T follicular helper cell (primary cell): ENCODE measurements at regions not wholly inside any gene's neighbourhood (a gene's known extent, or its start where the extent isn't known, plus 50 kb on each side); places are given as distances from the start of the nearest gene placed in this dataset.

ENCODE experiments used
- DNase-seq: peaks from one replicate; pipeline ENCODE4 v3.0.0-alpha.2; 2020; ENCODE audit warnings: low read depth

GRCh38 chr2:241924069-241924908, 54.8 kb downstream of the RTP5 start:
- DNase-seq, result no peak

DNA sequence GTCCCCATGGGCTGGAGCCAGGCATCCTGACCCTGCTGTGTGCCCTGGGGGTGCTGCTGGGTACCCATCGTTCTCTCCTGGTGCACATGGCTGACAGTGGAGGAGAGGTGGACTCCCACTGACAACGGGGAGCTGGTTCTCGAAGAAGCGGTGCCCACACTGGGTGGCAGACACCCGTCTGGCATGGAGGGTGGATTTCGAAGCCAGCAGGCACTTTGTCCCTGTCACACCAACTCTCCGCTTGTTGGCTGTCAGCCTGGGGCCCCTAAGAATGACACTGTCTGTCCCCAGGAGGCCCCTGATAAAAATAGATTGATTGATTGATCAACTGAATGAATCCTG, 55.4 kb downstream of the RTP5 start:
- DNase-seq, result no peak

DNA sequence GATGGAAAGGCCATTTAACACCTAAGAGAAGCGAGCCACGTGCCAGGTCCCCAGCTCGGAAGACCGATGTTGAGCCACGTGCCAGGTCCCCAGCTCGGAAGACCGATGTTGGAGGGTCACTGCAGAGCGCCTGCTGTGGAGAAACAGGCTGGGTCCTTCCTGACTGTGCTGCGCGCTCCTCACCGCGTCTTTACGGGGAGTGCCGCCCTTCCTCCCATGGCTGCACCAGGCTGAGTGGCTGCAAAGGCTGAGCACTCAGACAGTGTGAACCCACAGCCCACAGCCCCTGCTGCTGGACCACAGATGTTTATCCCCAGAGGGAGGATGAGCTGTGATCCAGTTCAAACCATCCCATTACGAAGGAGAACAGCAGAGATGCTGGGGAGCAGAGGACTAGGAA, 55.7 kb downstream of the RTP5 start:
- DNase-seq, result no peak

DNA sequence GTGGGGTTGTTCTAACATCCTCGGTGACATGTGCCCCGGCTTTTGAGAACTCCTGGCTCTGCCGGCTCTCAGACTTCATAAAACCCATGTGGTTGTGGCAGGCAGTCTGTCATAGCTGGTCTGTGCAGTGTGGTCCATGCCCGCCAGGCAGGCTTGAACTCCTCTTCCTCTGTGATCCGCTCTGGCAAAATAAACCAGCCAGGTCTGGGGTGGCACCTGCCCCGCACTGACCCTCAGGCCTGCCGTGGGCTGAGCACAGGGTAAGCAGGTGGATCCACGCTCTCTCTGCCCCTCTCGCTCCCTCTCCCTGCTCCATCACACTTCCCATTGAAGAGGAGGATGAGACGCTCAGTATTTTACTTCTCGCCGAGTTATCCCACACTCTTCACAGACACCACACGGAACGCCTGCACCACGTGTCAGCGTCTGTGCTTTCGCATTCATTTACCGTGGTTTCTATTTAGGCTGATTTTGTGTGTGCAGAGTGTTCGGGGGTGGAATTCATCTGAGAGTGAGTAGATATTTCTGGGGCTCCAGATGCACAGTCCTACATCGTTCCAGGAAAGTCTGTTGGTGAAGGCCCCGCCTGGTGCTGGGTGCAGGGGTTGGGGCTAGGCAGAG, 56.4 kb downstream of the RTP5 start:
- no peak for DNase-seq

GRCh38 chr2:241926541-241927311, 57.2 kb downstream of the RTP5 start:
- DNase-seq, result no peak

GRCh38 chr2:241929551-241930490, 60.3 kb downstream of the RTP5 start:
- no peak for DNase-seq

DNA sequence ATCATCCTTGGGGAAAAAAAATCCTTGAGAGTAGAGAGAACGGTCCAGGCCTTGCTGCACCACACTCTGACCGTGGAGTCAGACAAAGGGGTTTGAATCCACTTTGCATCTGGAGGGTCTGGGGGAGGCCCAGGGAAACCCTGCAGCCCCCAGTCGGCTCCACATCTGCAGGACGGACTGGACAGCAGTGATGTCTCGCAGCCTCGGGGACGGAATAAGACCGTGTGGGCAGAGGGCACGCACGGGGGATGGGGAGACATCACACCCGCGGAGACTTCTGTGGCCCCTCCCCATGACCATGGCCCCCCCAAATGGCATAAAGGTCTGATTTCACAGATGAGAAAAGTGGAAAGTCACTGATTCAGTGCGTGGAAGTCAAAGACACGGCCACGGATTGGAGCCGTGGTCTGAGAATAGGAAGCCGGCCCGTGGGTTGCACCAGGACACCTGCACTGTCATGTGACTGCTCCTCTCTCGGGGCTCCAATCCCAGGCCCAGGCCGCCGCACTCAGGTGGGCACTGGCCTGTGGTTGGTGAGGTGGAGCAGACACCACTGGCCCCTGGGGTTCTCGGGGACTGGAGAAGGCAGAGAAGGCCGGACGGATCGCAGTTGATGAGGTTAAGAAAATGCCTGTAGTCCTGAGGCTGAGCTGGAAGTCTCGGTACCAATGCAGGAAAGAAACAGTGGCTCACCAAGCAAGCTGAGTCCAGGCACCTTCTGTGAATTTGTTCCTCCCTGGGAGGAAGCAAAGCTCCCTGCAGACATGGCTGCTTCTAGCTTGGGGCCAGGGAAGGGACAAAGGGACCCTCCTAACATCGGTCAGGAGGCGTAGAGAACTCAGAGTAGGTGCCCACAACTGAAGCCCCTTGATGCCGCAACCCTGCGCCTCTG, 61.8 kb downstream of the RTP5 start:
- no peak for DNase-seq

GRCh38 chr2:241931976-241932898, 62.7 kb downstream of the RTP5 start:
- DNase-seq, result no peak

DNA sequence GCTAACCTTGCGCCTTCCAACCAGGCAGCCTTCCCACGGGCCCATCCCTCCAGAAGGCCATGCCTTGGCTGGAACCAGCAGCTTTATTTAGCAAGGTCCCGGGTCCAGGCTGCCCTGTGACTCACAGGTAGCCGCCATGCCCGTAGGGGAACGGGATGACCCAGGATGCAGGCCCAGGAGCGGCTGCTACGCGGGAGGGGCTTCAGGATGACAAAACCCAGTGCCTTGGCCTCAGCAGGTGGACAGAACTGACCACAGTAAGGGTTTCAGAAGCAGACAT, 63.3 kb downstream of the RTP5 start:
- DNase-seq, result no peak

GRCh38 chr2:241933179-241933911, 63.8 kb downstream of the RTP5 start:
- DNase-seq, result no peak

DNA sequence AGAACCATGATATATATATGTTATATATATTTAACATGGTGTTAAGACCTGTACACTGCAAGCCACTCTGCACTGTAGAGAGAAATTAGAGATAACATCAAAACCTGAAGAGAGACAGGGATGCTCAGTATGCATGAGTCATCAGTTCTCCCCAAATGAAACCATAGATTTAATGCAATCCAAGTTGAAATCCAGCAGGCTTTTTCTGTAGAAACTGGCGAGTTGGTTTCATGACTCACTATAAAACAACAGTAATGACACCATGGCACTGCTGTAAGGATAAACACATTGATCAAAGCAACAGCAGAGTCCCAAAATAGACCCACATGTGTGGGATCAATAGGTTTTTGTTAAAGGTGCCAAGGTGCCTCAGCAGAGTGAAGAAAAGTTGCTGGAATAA, 65.8 kb downstream of the RTP5 start:
- DNase-seq, result no peak

DNA sequence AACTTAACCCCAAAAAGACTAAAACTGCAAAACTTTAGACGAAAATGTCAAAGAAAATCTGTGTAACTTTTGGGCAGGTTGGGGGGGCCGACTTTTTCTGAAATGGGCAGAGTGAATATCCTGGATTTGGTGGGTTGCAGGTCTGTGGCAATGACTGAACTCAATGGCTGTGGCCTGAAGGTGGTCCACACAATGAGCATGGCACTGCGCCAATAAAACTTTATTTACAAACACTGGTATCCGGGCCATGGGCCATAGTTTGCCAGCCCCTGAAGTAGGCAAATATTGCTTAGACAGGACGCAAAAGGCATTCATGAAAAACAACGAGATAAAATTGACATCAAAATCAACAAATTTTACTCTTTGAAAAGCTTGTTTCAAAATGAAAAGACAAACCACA, 66.2 kb downstream of the RTP5 start:
- no peak for DNase-seq

- no peak for DNase-seq
Observed at GRCh38 chr2:241936457-241937133, 67.1 kb downstream of the RTP5 start.

DNA sequence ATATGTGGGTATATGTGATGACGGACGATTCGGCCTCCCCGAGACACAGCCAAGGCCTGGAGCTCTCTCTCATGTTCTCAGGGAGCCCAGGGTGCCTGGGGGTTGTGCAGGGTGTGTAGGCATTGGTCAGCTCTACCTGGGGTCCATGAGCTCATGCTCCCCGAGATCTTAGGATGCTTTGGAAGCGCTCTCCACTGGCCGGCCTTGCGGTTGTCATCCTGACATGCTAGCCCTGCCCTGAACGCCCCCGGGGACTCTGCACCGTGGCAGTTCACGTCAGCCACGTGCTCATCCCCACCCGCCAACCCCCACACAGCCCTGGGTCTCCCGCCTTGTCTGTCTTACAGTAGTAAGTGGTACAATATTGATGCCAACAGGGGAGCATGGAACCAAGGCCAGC, 67.8 kb downstream of the RTP5 start:
- no peak for DNase-seq

- DNase-seq, result no peak
Observed at GRCh38 chr2:241939541-241939940, 70.0 kb downstream of the RTP5 start.

GRCh38 chr2:241940329-241940728, 70.8 kb downstream of the RTP5 start:
- DNase-seq, result no peak

- no peak for DNase-seq
Observed at GRCh38 chr2:241941691-241942301, 72.3 kb downstream of the RTP5 start.
